ENCODE measurements at regions not wholly inside any gene's neighbourhood (a gene's known extent, or its start where the extent isn't known, plus 50 kb on each side); places are given as distances from the start of the nearest gene placed in this dataset.

GRCh38 chr14:65263177-65263788 lies 149.2 kb upstream of the FUT8 start:
- TF ChIP-seq POLR2AphosphoS5 (IDR thresholded peaks at IDR 0.05; ENCODE audit: low read depth) (no peak), CREB1 (CRISPR knock-in tag; IDR thresholded peaks at IDR 0.05; ENCODE audit: low read depth) (no peak), EZH2 (IDR thresholded peaks at IDR 0.05; ENCODE audit: low read depth, unreplicated experiment) (no peak), EZH2phosphoT487 (IDR thresholded peaks at IDR 0.05; ENCODE audit: unreplicated experiment) (no peak), NANOG (IDR thresholded peaks at IDR 0.05; ENCODE audit: borderline replicate concordance) (no peak), ZNF462 (CRISPR knock-in tag; IDR thresholded peaks at IDR 0.05) (no peak), STAT1 (IDR thresholded peaks at IDR 0.05; ENCODE audit: unreplicated experiment) (no peak), JUNB (IDR thresholded peaks at IDR 0.05; ENCODE audit: unreplicated experiment) (no peak), ZNF331 (CRISPR knock-in tag; IDR thresholded peaks at IDR 0.05; ENCODE audit: low read depth) (no peak), ZNF114 (CRISPR knock-in tag; IDR thresholded peaks at IDR 0.05) (no peak)
- TF ChIP-seq, protein P1, sequence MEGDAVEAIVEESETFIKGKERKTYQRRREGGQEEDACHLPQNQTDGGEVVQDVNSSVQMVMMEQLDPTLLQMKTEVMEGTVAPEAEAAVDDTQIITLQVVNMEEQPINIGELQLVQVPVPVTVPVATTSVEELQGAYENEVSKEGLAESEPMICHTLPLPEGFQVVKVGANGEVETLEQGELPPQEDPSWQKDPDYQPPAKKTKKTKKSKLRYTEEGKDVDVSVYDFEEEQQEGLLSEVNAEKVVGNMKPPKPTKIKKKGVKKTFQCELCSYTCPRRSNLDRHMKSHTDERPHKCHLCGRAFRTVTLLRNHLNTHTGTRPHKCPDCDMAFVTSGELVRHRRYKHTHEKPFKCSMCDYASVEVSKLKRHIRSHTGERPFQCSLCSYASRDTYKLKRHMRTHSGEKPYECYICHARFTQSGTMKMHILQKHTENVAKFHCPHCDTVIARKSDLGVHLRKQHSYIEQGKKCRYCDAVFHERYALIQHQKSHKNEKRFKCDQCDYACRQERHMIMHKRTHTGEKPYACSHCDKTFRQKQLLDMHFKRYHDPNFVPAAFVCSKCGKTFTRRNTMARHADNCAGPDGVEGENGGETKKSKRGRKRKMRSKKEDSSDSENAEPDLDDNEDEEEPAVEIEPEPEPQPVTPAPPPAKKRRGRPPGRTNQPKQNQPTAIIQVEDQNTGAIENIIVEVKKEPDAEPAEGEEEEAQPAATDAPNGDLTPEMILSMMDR (conservative IDR thresholded peaks at IDR 0.05; ENCODE audit: low read depth in 2 of 2) = no peak
- TF ChIP-seq, protein P2, sequence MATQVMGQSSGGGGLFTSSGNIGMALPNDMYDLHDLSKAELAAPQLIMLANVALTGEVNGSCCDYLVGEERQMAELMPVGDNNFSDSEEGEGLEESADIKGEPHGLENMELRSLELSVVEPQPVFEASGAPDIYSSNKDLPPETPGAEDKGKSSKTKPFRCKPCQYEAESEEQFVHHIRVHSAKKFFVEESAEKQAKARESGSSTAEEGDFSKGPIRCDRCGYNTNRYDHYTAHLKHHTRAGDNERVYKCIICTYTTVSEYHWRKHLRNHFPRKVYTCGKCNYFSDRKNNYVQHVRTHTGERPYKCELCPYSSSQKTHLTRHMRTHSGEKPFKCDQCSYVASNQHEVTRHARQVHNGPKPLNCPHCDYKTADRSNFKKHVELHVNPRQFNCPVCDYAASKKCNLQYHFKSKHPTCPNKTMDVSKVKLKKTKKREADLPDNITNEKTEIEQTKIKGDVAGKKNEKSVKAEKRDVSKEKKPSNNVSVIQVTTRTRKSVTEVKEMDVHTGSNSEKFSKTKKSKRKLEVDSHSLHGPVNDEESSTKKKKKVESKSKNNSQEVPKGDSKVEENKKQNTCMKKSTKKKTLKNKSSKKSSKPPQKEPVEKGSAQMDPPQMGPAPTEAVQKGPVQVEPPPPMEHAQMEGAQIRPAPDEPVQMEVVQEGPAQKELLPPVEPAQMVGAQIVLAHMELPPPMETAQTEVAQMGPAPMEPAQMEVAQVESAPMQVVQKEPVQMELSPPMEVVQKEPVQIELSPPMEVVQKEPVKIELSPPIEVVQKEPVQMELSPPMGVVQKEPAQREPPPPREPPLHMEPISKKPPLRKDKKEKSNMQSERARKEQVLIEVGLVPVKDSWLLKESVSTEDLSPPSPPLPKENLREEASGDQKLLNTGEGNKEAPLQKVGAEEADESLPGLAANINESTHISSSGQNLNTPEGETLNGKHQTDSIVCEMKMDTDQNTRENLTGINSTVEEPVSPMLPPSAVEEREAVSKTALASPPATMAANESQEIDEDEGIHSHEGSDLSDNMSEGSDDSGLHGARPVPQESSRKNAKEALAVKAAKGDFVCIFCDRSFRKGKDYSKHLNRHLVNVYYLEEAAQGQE (IDR thresholded peaks at IDR 0.05; ENCODE audit: unreplicated experiment) = no peak
- TF ChIP-seq, protein P3, sequence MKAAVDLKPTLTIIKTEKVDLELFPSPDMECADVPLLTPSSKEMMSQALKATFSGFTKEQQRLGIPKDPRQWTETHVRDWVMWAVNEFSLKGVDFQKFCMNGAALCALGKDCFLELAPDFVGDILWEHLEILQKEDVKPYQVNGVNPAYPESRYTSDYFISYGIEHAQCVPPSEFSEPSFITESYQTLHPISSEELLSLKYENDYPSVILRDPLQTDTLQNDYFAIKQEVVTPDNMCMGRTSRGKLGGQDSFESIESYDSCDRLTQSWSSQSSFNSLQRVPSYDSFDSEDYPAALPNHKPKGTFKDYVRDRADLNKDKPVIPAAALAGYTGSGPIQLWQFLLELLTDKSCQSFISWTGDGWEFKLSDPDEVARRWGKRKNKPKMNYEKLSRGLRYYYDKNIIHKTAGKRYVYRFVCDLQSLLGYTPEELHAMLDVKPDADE (IDR thresholded peaks at IDR 0.05) = no peak

All from GM23338 (cell line).